Chondrocyte (in vitro differentiated cells): ENCODE measurements at regions not wholly inside any gene's neighbourhood (a gene's known extent, or its start where the extent isn't known, plus 50 kb on each side); places are given as distances from the start of the nearest gene placed in this dataset.

Source experiments
- DNase-seq: peaks from one replicate; pipeline ENCODE4 v3.0.0; 2021; ENCODE audit warnings: mixed read lengths, low spot score
- H3K27ac Mint-ChIP-seq: one replicate; pipeline ENCODE4 v1.8.0; 2021; ENCODE audit warnings: mild to moderate bottlenecking, moderate library complexity, mixed read lengths; ENCODE audit not compliant: unreplicated experiment
- H3K27me3 Mint-ChIP-seq: 2 replicates; pipeline ENCODE4 v1.8.0; 2021; ENCODE audit warnings: low read depth, mixed read lengths
- H3K36me3 Mint-ChIP-seq: 2 replicates; pipeline ENCODE4 v1.8.0; 2021; ENCODE audit warnings: low read depth, mixed read lengths
- H3K4me1 Mint-ChIP-seq: 2 replicates; pipeline ENCODE4 v1.8.0; 2021; ENCODE audit warnings: low read depth, mild to moderate bottlenecking, mixed read lengths
- H3K4me3 Mint-ChIP-seq: one replicate; pipeline ENCODE4 v1.8.0; 2021; ENCODE audit warnings: mild to moderate bottlenecking, moderate library complexity, mixed read lengths; ENCODE audit not compliant: unreplicated experiment
- H3K9me3 Mint-ChIP-seq: 2 replicates; pipeline ENCODE4 v1.8.0; 2021; ENCODE audit warnings: low read depth, mixed read lengths
- CTCF ChIP-seq: fragments of 200-600 bp; sonication (generic); IDR thresholded peaks from 2 replicates; pipeline ENCODE4 v1.5.0; 2021; ENCODE audit warnings: antibody characterized with exemption, mild to moderate bottlenecking, moderate library complexity

GRCh38 chr14:87171141-87171540 lies 821.8 kb downstream of the GALC start:
- TF ChIP-seq CTCF = no peak
- peaks cover 3% of the 10 kb centered on the region for H3K27me3 Mint-ChIP-seq
- no peak for DNase-seq
- no peaks in the 10 kb centered on the region for H3K4me1 Mint-ChIP-seq
- H3K27ac Mint-ChIP-seq = no peak overlapping the region
- H3K9me3 Mint-ChIP-seq = no peaks in the 10 kb centered on the region
- no peaks in the 10 kb centered on the region for H3K36me3 Mint-ChIP-seq
- no peak overlapping the region for H3K4me3 Mint-ChIP-seq

- Mint-ChIP-seq H3K36me3 (no peaks in the 10 kb centered on the region), H3K27me3 (peaks cover 3% of the 10 kb centered on the region), H3K4me1 (no peaks in the 10 kb centered on the region), H3K9me3 (no peaks in the 10 kb centered on the region), H3K27ac (no peak overlapping the region), H3K4me3 (no peak overlapping the region)
- DNase-seq = no peak
- no peak for TF ChIP-seq CTCF
Measured at GRCh38 chr14:87170179-87170578, 822.8 kb downstream of the GALC start.

GRCh38 chr14:87169362-87169761 lies 823.6 kb downstream of the GALC start:
- Mint-ChIP-seq H3K36me3 (no peaks in the 10 kb centered on the region), H3K27ac (no peak overlapping the region), H3K9me3 (no peaks in the 10 kb centered on the region), H3K4me3 (no peak overlapping the region), H3K27me3 (peaks cover 3% of the 10 kb centered on the region), H3K4me1 (no peaks in the 10 kb centered on the region)
- DNase-seq = no peak
- TF ChIP-seq CTCF = no peak

- no peaks in the 10 kb centered on the region for H3K36me3 Mint-ChIP-seq
- no peak overlapping the region for H3K27ac Mint-ChIP-seq
- no peaks in the 10 kb centered on the region for H3K4me1 Mint-ChIP-seq
- no peaks in the 10 kb centered on the region for H3K27me3 Mint-ChIP-seq
- DNase-seq = no peak
- H3K9me3 Mint-ChIP-seq = peaks cover 5% of the 10 kb centered on the region
- no peak for TF ChIP-seq CTCF
- no peak overlapping the region for H3K4me3 Mint-ChIP-seq
Measured at GRCh38 chr14:87161502-87161901, 831.5 kb downstream of the GALC start.

- H3K27ac Mint-ChIP-seq = no peak overlapping the region
- H3K36me3 Mint-ChIP-seq = no peaks in the 10 kb centered on the region
- no peak for DNase-seq
- no peaks in the 10 kb centered on the region for H3K4me1 Mint-ChIP-seq
- no peak for TF ChIP-seq CTCF
- peaks cover 5% of the 10 kb centered on the region for H3K9me3 Mint-ChIP-seq
- no peaks in the 10 kb centered on the region for H3K27me3 Mint-ChIP-seq
- no peak overlapping the region for H3K4me3 Mint-ChIP-seq
Measured at GRCh38 chr14:87160989-87161388, 832.0 kb downstream of the GALC start.
